H9 (cell line): ENCODE measurements at regions not wholly inside any gene's neighbourhood (a gene's known extent, or its start where the extent isn't known, plus 50 kb on each side); places are given as distances from the start of the nearest gene placed in this dataset.

Experiments used
- DNase-seq: peaks from one replicate; pipeline ENCODE4 v3.0.0-alpha.2; 2017
- H2AFZ ChIP-seq: one replicate; pipeline ENCODE4 v1.6.1; 2013; ENCODE audit warnings: mild to moderate bottlenecking, low read length, control low read depth, moderate library complexity
- H2AK5ac ChIP-seq: 2 replicates; pipeline ENCODE4 v1.6.1; 2013; ENCODE audit warnings: low read length, control low read depth, mixed read lengths; ENCODE audit not compliant: insufficient read length
- H2BK120ac ChIP-seq: one replicate; pipeline ENCODE4 v1.6.1; 2013; ENCODE audit warnings: low read depth, mild to moderate bottlenecking, low read length, control low read depth, inconsistent platforms; ENCODE audit not compliant: poor library complexity, severe bottlenecking
- H2BK12ac ChIP-seq: 2 replicates; pipeline ENCODE4 v1.6.1; 2013; ENCODE audit warnings: low read length, control low read depth, mixed read lengths, low read depth; ENCODE audit not compliant: insufficient read length
- H2BK15ac ChIP-seq: 2 replicates; pipeline ENCODE4 v1.6.1; 2013; ENCODE audit warnings: low read depth, low read length, control low read depth
- H2BK20ac ChIP-seq: one replicate; pipeline ENCODE4 v1.6.1; 2013; ENCODE audit warnings: low read depth, mild to moderate bottlenecking, low read length, control low read depth, inconsistent platforms; ENCODE audit not compliant: poor library complexity, severe bottlenecking
- H2BK5ac ChIP-seq: 2 replicates; pipeline ENCODE4 v1.6.1; 2013; ENCODE audit warnings: low read length, control low read depth, mixed read lengths; ENCODE audit not compliant: insufficient read length
- H3K14ac ChIP-seq: 2 replicates; pipeline ENCODE4 v1.6.1; 2013; ENCODE audit warnings: low read length, control low read depth; ENCODE audit not compliant: insufficient read depth
- H3K18ac ChIP-seq: 2 replicates; pipeline ENCODE4 v1.6.1; 2013; ENCODE audit warnings: low read depth, mild to moderate bottlenecking, mixed read lengths, low read length, control low read depth; ENCODE audit not compliant: insufficient read length
- H3K23ac ChIP-seq: 2 replicates; pipeline ENCODE4 v1.6.1; 2013; ENCODE audit warnings: low read length, control low read depth, mixed read lengths, low read depth; ENCODE audit not compliant: insufficient read length
- H3K23me2 ChIP-seq: 2 replicates; pipeline ENCODE4 v1.6.1; 2013; ENCODE audit warnings: low read depth, mild to moderate bottlenecking, mixed read lengths, low read length, control low read depth; ENCODE audit not compliant: insufficient read length, poor library complexity, severe bottlenecking
- H3K27ac ChIP-seq: 2 replicates; pipeline ENCODE4 v1.5.1; 2013; ENCODE audit warnings: low read length, control low read depth, mixed read lengths, low read depth; ENCODE audit not compliant: insufficient read length
- H3K27me3 ChIP-seq: 2 replicates; pipeline ENCODE4 v1.6.1; 2013; ENCODE audit warnings: low read length, control low read depth, inconsistent platforms; ENCODE audit not compliant: insufficient read depth
- H3K4ac ChIP-seq: 2 replicates; pipeline ENCODE4 v1.6.1; 2013; ENCODE audit warnings: low read depth, mild to moderate bottlenecking, control low read depth, inconsistent platforms, low read length, moderate library complexity
- H3K4me1 ChIP-seq: 2 replicates; pipeline ENCODE4 v1.6.1; 2013; ENCODE audit warnings: low read length, control low read depth, inconsistent platforms; ENCODE audit not compliant: insufficient read depth
- H3K4me2 ChIP-seq: 2 replicates; pipeline ENCODE4 v1.6.1; 2013; ENCODE audit warnings: low read length, control low read depth, mixed read lengths; ENCODE audit not compliant: insufficient read length, insufficient read depth
- H3K56ac ChIP-seq: 2 replicates; pipeline ENCODE4 v1.6.1; 2013; ENCODE audit warnings: low read depth, mild to moderate bottlenecking, mixed read lengths, low read length, control low read depth; ENCODE audit not compliant: insufficient read length
- H3K79me1 ChIP-seq: 2 replicates; pipeline ENCODE4 v1.6.1; 2013; ENCODE audit warnings: low read depth, mild to moderate bottlenecking, moderate library complexity, low read length, control low read depth, inconsistent platforms; ENCODE audit not compliant: insufficient read depth, poor library complexity, severe bottlenecking
- H3K79me2 ChIP-seq: 2 replicates; pipeline ENCODE4 v1.6.1; 2013; ENCODE audit warnings: low read length, control low read depth, inconsistent platforms; ENCODE audit not compliant: insufficient read depth
- H3K9ac ChIP-seq: 2 replicates; pipeline ENCODE4 v1.6.1; 2013; ENCODE audit warnings: low read length, control low read depth, mixed read lengths; ENCODE audit not compliant: insufficient read length; ENCODE audit errors: extremely low read depth
- H3K9me3 ChIP-seq: one replicate; pipeline ENCODE4 v1.6.1; 2013; ENCODE audit warnings: low read depth, low read length, inconsistent platforms; ENCODE audit not compliant: control insufficient read depth
- H3T11ph ChIP-seq: one replicate; pipeline ENCODE4 v1.6.1; 2013; ENCODE audit warnings: mild to moderate bottlenecking, low read length, control low read depth, inconsistent platforms
- H4K20me1 ChIP-seq: one replicate; pipeline ENCODE4 v1.6.1; 2013; ENCODE audit not compliant: control insufficient read depth, insufficient read length, insufficient read depth
- H4K5ac ChIP-seq: 2 replicates; pipeline ENCODE4 v1.6.1; 2013; ENCODE audit warnings: low read depth, mild to moderate bottlenecking, mixed read lengths, low read length, control low read depth; ENCODE audit not compliant: insufficient read length
- H4K8ac ChIP-seq: replicated peaks from 2 replicates; pipeline ENCODE4 v1.6.1; 2013; ENCODE audit warnings: low read length, control low read depth, mixed read lengths, low read depth; ENCODE audit not compliant: insufficient read length
- H4K91ac ChIP-seq: 2 replicates; pipeline ENCODE4 v1.6.1; 2013; ENCODE audit warnings: low read depth, mild to moderate bottlenecking, moderate library complexity, mixed read lengths, low read length, control low read depth; ENCODE audit not compliant: insufficient read length
- H3K27ac Mint-ChIP-seq, 3 experiments: 2 replicates in 2 of 3; 3 replicates in 1 of 3; pipeline ENCODE4 v1.8.0; 2020 to 2021; ENCODE audit warnings: mixed read lengths in 3 of 3, mild to moderate bottlenecking in 1 of 3, moderate library complexity in 1 of 3
- H3K27me3 Mint-ChIP-seq: 2 replicates; pipeline ENCODE4 v1.8.0; 2021; ENCODE audit warnings: low read depth, mild to moderate bottlenecking, moderate library complexity, mixed read lengths
- H3K36me3 Mint-ChIP-seq, 3 experiments: 2 replicates in 2 of 3; 3 replicates in 1 of 3; pipeline ENCODE4 v1.8.0; 2020 to 2021; ENCODE audit warnings: low read depth in 3 of 3, mixed read lengths in 3 of 3; ENCODE audit not compliant: insufficient read depth in 1 of 3
- H3K4me1 Mint-ChIP-seq, 2 experiments: 2 replicates each; pipeline ENCODE4 v1.8.0; 2020; ENCODE audit warnings: mixed read lengths in 2 of 2
- H3K4me3 Mint-ChIP-seq, 2 experiments: 2 replicates in 1 of 2; 3 replicates in 1 of 2; pipeline ENCODE4 v1.8.0; 2020 to 2021; ENCODE audit warnings: mild to moderate bottlenecking in 2 of 2, mixed read lengths in 2 of 2, moderate library complexity in 1 of 2
- H3K9me3 Mint-ChIP-seq, 2 experiments: 2 replicates in 1 of 2; 3 replicates in 1 of 2; pipeline ENCODE4 v1.8.0; 2020; ENCODE audit warnings: mild to moderate bottlenecking in 2 of 2, mixed read lengths in 2 of 2, moderate library complexity in 1 of 2
- WGBS: extraction: QIAGEN DNeasy Blood & Tissue Kit; methylation state at CpG from one replicate; pipeline ENCODE4 v1.1.7; 2013; ENCODE audit warnings: missing lambda C conversion rate, low lambda C conversion rate, mixed read lengths; ENCODE audit not compliant: insufficient read length; ENCODE audit errors: extremely low coverage; 5-methylcytosine and 5-hydroxymethylcytosine counted together
- TF ChIP-seq, protein P1 (sequence below): fragments of 200-600 bp; sonication (generic); conservative IDR thresholded peaks from 3 replicates; pipeline ENCODE4 v1.8.0; 2021; ENCODE audit warnings: antibody characterized with exemption, mild to moderate bottlenecking

DNA sequence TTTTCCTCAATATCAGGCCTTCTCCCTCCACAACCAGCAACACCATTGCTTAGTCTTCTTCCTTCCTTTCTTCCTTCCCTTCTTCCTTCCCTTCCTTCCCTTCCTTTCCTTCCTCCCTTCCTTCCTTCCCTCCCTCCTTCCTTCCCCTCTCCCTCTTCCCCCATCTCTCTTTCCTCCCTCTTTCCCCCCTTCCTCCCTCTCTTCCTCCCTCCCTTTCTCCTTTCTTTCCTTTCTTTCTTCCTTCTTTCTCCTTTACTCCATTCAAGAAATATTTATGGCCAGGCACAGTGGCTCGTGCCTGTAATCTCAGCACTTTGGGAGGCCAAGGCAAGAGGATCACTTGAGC is 66.4 kb upstream of the SIRPA start:
- Histone ChIP-seq H2AK5ac (no peak overlapping the region), H3T11ph (no peak overlapping the region), H2BK15ac (no peak overlapping the region), H3K4me1 (no peaks in the 10 kb centered on the region), H3K79me2 (no peaks in the 10 kb centered on the region), H4K5ac (no peak overlapping the region), H3K9me3 (no peaks in the 10 kb centered on the region), H2BK5ac (no peak overlapping the region), H3K14ac (no peak overlapping the region), H3K56ac (no peak overlapping the region), H4K20me1 (no peaks in the 10 kb centered on the region), H3K27me3 (no peaks in the 10 kb centered on the region), H3K27ac (no peak overlapping the region), H3K23ac (no peak overlapping the region), H2AFZ (no peak overlapping the region), H2BK12ac (no peak overlapping the region), H2BK20ac (no peak overlapping the region), H2BK120ac (no peak overlapping the region), H3K18ac (no peak overlapping the region), H3K9ac (no peak overlapping the region), H3K79me1 (no peaks in the 10 kb centered on the region), H3K23me2 (no peaks in the 10 kb centered on the region), H3K4ac (no peak overlapping the region), H4K8ac (no peak overlapping the region), H3K4me2 (no peak overlapping the region), H4K91ac (no peak overlapping the region)
- H3K27me3 Mint-ChIP-seq, result peaks cover 5% of the 10 kb centered on the region
- TF ChIP-seq, protein P1, sequence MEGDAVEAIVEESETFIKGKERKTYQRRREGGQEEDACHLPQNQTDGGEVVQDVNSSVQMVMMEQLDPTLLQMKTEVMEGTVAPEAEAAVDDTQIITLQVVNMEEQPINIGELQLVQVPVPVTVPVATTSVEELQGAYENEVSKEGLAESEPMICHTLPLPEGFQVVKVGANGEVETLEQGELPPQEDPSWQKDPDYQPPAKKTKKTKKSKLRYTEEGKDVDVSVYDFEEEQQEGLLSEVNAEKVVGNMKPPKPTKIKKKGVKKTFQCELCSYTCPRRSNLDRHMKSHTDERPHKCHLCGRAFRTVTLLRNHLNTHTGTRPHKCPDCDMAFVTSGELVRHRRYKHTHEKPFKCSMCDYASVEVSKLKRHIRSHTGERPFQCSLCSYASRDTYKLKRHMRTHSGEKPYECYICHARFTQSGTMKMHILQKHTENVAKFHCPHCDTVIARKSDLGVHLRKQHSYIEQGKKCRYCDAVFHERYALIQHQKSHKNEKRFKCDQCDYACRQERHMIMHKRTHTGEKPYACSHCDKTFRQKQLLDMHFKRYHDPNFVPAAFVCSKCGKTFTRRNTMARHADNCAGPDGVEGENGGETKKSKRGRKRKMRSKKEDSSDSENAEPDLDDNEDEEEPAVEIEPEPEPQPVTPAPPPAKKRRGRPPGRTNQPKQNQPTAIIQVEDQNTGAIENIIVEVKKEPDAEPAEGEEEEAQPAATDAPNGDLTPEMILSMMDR, result no peak
- DNase-seq, result no peak
- no peaks in the 10 kb centered on the region for H3K9me3 Mint-ChIP-seq
- no peak overlapping the region for H3K4me3 Mint-ChIP-seq
- peaks cover 20 to 25% of the 10 kb centered on the region in 2 experiments for H3K4me1 Mint-ChIP-seq
- no peak overlapping the region; a peak in 1 of 7 replicates for H3K27ac Mint-ChIP-seq
- no CpG with 5 or more reads among the region's 1 CpG for WGBS
- H3K36me3 Mint-ChIP-seq, result no peaks in the 10 kb centered on the region
